ENCODE measurements at regions not wholly inside any gene's neighbourhood (a gene's known extent, or its start where the extent isn't known, plus 50 kb on each side); places are given as distances from the start of the nearest gene placed in this dataset.

DNA sequence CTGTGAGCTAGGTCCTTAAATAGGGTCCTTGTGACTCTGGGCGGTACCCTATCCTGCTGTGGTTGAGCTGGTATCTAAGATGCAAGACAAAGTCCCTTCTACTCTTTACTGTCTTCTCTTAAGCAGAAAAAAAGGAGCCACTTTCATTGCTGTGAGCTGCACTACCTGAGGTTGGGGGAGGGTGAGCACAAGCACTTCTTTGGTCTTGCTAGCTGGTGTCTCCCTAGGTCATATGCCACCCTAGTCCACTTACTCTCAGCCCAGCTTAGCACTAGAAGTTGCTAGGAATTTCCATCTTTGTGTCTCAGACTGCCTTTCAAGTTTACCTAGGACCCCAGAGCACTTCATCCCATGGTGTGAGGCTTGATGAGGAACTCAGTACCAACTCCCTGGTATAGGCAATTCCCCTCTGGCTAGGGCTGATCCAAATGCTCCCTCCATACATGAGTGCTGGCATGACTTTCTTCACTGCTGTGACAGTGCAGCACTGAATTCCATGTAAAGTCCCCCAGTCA, 343.6 kb upstream of the CT83 start:
- TF ChIP-seq, protein P1, sequence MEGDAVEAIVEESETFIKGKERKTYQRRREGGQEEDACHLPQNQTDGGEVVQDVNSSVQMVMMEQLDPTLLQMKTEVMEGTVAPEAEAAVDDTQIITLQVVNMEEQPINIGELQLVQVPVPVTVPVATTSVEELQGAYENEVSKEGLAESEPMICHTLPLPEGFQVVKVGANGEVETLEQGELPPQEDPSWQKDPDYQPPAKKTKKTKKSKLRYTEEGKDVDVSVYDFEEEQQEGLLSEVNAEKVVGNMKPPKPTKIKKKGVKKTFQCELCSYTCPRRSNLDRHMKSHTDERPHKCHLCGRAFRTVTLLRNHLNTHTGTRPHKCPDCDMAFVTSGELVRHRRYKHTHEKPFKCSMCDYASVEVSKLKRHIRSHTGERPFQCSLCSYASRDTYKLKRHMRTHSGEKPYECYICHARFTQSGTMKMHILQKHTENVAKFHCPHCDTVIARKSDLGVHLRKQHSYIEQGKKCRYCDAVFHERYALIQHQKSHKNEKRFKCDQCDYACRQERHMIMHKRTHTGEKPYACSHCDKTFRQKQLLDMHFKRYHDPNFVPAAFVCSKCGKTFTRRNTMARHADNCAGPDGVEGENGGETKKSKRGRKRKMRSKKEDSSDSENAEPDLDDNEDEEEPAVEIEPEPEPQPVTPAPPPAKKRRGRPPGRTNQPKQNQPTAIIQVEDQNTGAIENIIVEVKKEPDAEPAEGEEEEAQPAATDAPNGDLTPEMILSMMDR (IDR thresholded peaks at IDR 0.05) = no peak
- TF ChIP-seq EP300 (IDR thresholded peaks at IDR 0.05; ENCODE audit: low read depth) = no peak
- TF ChIP-seq POLR2A (IDR thresholded peaks at IDR 0.05) = no peak
